Caco-2 (cell line): ENCODE measurements at regions not wholly inside any gene's neighbourhood (a gene's known extent, or its start where the extent isn't known, plus 50 kb on each side); places are given as distances from the start of the nearest gene placed in this dataset.

ENCODE experiments used
- BruUV-seq: library from RNA; stranded (reverse); fragments of 400-500 nt; replicated peaks from 2 replicates; lab custom pipeline; 2021; lab: Mats Ljungman, UMichigan
- CTCF ChIA-PET: fragments of 300-600 bp; sonication (Branson Sonifier 250); formaldehyde crosslinking; loops from one replicate; lab custom pipeline; 2022; ENCODE audit warnings: antibody characterized with exemption; lab: Charles Lee
- POLR2A ChIA-PET: fragments of 300-600 bp; sonication (Branson Sonifier 250); formaldehyde crosslinking; loops from one replicate; lab custom pipeline; 2022; ENCODE audit warnings: antibody characterized with exemption; lab: Charles Lee
- DNase-seq, 2 experiments: peaks; one replicate each; pipeline versions ENCODE4 v3.0.0 to v3.0.0-alpha.2; 2020 to 2022
- H3K27me3 ChIP-seq: replicated peaks from 2 replicates; pipeline ENCODE4 v1.6.0; 2011; ENCODE audit warnings: low read length; ENCODE audit not compliant: control insufficient read depth, insufficient read depth
- H3K36me3 ChIP-seq: 2 replicates; pipeline ENCODE4 v1.5.1; 2011; ENCODE audit warnings: low read length; ENCODE audit not compliant: control insufficient read depth, insufficient read depth
- H3K4me1 ChIP-seq: fragments of 250-450 bp; sonication (Bioruptor Pico); 2 replicates; pipeline ENCODE4 v1.5.1; 2020; ENCODE audit warnings: mild to moderate bottlenecking
- H3K4me3 ChIP-seq: 2 replicates; pipeline ENCODE4 v1.5.1; 2011; ENCODE audit warnings: low read depth, mild to moderate bottlenecking, control low read depth, low read length
- H3K9me3 ChIP-seq: fragments of 250-450 bp; sonication (Bioruptor Pico); 2 replicates; pipeline ENCODE4 v1.5.1; 2020; ENCODE audit warnings: mild to moderate bottlenecking, moderate library complexity
- H3K27ac Mint-ChIP-seq: one replicate; pipeline ENCODE4 v1.8.0; 2022; ENCODE audit warnings: mixed read lengths; ENCODE audit not compliant: unreplicated experiment
- H3K27me3 Mint-ChIP-seq: one replicate; pipeline ENCODE4 v1.8.0; 2022; ENCODE audit warnings: mixed read lengths; ENCODE audit not compliant: insufficient read depth, unreplicated experiment
- H3K36me3 Mint-ChIP-seq: one replicate; pipeline ENCODE4 v1.8.0; 2022; ENCODE audit warnings: mild to moderate bottlenecking, mixed read lengths; ENCODE audit not compliant: insufficient read depth, unreplicated experiment
- H3K4me1 Mint-ChIP-seq: one replicate; pipeline ENCODE4 v1.8.0; 2022; ENCODE audit warnings: low read depth, mixed read lengths; ENCODE audit not compliant: unreplicated experiment
- H3K4me3 Mint-ChIP-seq: one replicate; pipeline ENCODE4 v1.8.0; 2022; ENCODE audit warnings: mild to moderate bottlenecking, moderate library complexity, mixed read lengths; ENCODE audit not compliant: unreplicated experiment
- H3K9me3 Mint-ChIP-seq: one replicate; pipeline ENCODE4 v1.8.0; 2022; ENCODE audit warnings: mixed read lengths; ENCODE audit not compliant: unreplicated experiment
- intact Hi-C: fragments of 100-400 bp; cut with micrococcal nuclease; formaldehyde crosslinking; loops from one replicate; pipeline ENCODE4 v1.10.0; 2022; ENCODE audit not compliant: unreplicated experiment
- TF ChIP-seq, protein P1 (sequence below), 2 experiments: fragments of 200-600 bp in 1 of 2; IDR thresholded peaks; 1 replicate in 1 of 2; 2 replicates in 1 of 2; pipeline versions ENCODE4 v1.5.1 to v1.8.0; 2011 to 2022; ENCODE audit warnings: antibody characterized with exemption in 1 of 2, control low read depth in 1 of 2, inconsistent platforms in 1 of 2, low read depth in 1 of 2, low read length in 1 of 2, mild to moderate bottlenecking in 1 of 2, moderate library complexity in 1 of 2; ENCODE audit not compliant: insufficient read depth in 1 of 2, severe bottlenecking in 1 of 2, unreplicated experiment in 1 of 2

GRCh38 chr4:124389591-124389990 is 322.9 kb downstream of the ANKRD50 start:
- Histone ChIP-seq H3K36me3 (no peaks in the 10 kb centered on the region), H3K9me3 (no peaks in the 10 kb centered on the region), H3K4me3 (no peak overlapping the region), H3K4me1 (no peaks in the 10 kb centered on the region), H3K27me3 (no peaks in the 10 kb centered on the region)
- TF ChIP-seq, protein P1, sequence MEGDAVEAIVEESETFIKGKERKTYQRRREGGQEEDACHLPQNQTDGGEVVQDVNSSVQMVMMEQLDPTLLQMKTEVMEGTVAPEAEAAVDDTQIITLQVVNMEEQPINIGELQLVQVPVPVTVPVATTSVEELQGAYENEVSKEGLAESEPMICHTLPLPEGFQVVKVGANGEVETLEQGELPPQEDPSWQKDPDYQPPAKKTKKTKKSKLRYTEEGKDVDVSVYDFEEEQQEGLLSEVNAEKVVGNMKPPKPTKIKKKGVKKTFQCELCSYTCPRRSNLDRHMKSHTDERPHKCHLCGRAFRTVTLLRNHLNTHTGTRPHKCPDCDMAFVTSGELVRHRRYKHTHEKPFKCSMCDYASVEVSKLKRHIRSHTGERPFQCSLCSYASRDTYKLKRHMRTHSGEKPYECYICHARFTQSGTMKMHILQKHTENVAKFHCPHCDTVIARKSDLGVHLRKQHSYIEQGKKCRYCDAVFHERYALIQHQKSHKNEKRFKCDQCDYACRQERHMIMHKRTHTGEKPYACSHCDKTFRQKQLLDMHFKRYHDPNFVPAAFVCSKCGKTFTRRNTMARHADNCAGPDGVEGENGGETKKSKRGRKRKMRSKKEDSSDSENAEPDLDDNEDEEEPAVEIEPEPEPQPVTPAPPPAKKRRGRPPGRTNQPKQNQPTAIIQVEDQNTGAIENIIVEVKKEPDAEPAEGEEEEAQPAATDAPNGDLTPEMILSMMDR (IDR thresholded peaks at IDR 0.05; ENCODE audit: insufficient read depth in 1 of 2, low read depth in 1 of 2, low read length in 1 of 2, severe bottlenecking in 1 of 2, unreplicated experiment in 1 of 2), result no peak
- no peak for DNase-seq
- Mint-ChIP-seq H3K9me3 (no peaks in the 10 kb centered on the region), H3K27ac (no peak overlapping the region), H3K27me3 (peaks cover 2% of the 10 kb centered on the region), H3K4me3 (no peak overlapping the region), H3K36me3 (no peaks in the 10 kb centered on the region), H3K4me1 (no peaks in the 10 kb centered on the region)
- ChIA-PET POLR2A (no interaction called here), CTCF (no interaction called here)
- intact Hi-C loops, result no loop called here
- BruUV-seq, result no TSS peak

DNA sequence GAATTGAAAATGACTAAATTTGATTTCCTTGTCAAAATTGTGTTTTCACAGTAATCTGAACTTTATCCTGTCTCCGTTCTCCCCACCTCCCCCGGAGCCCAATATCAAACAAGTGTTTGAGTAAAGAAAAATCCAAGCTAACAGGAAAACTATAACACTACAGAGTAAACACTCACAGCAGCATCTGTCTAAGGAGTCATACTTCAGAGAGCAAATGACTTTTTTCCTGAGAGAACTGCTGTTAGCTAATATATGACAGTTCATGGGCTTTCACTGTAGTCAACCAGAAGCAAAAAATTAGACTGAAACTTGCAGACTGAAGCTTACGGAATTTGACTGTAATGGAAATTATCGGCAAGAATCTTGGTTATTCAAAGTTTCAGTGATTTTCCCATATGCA is 321.7 kb downstream of the ANKRD50 start:
- ChIA-PET POLR2A (no interaction called here), CTCF (no interaction called here)
- TF ChIP-seq, protein P1 (IDR thresholded peaks at IDR 0.05; ENCODE audit: insufficient read depth in 1 of 2, low read depth in 1 of 2, low read length in 1 of 2, severe bottlenecking in 1 of 2, unreplicated experiment in 1 of 2), result no peak

DNA sequence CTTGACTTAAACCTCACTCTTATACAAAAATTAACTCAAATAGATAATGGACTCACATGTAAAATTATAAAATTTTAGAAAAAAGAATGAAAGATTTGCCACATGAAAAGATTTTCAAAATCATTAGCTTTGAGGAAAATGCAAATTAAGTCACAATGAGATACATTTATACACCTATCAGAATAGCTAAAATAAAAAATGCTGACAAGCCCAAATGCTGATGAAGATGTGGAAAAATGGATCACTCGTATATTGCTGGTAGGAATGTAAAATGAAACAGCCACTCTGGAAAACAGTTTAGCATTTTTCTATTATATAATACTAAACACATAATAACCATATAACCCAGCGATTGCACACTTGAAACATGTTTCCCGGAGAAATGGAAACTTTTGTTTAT is 316.2 kb downstream of the ANKRD50 start:
- Mint-ChIP-seq H3K4me1 (no peaks in the 10 kb centered on the region), H3K4me3 (no peak overlapping the region), H3K27ac (no peak overlapping the region), H3K27me3 (peaks cover 2% of the 10 kb centered on the region), H3K36me3 (no peaks in the 10 kb centered on the region), H3K9me3 (no peaks in the 10 kb centered on the region)
- BruUV-seq, result no TSS peak
- intact Hi-C loops, result no loop called here
- H3K27me3 ChIP-seq, result no peaks in the 10 kb centered on the region
- DNase-seq, result no peak
- POLR2A ChIA-PET, result no interaction called here
- no peaks in the 10 kb centered on the region for H3K4me1 ChIP-seq
- TF ChIP-seq, protein P1 (IDR thresholded peaks at IDR 0.05; ENCODE audit: insufficient read depth in 1 of 2, low read depth in 1 of 2, low read length in 1 of 2, severe bottlenecking in 1 of 2, unreplicated experiment in 1 of 2), result no peak
- H3K4me3 ChIP-seq, result no peak overlapping the region
- no peaks in the 10 kb centered on the region for H3K36me3 ChIP-seq
- H3K9me3 ChIP-seq, result no peaks in the 10 kb centered on the region
- CTCF ChIA-PET, result no interaction called here

More for the DNA sequence above, 321.7 kb downstream of the ANKRD50 start:
- H3K36me3 Mint-ChIP-seq, result no peaks in the 10 kb centered on the region
- no peak overlapping the region for H3K27ac Mint-ChIP-seq
- Histone ChIP-seq H3K4me1 (no peaks in the 10 kb centered on the region), H3K36me3 (no peaks in the 10 kb centered on the region), H3K9me3 (no peaks in the 10 kb centered on the region), H3K4me3 (no peak overlapping the region), H3K27me3 (no peaks in the 10 kb centered on the region)
- BruUV-seq, result no TSS peak
- H3K4me1 Mint-ChIP-seq, result no peaks in the 10 kb centered on the region
- no peak for DNase-seq
- intact Hi-C loops, result no loop called here
- H3K4me3 Mint-ChIP-seq, result no peak overlapping the region
- peaks cover 2% of the 10 kb centered on the region for H3K27me3 Mint-ChIP-seq
- H3K9me3 Mint-ChIP-seq, result no peaks in the 10 kb centered on the region
